Suppressor macrophage (primary cell): ENCODE measurements at regions not wholly inside any gene's neighbourhood (a gene's known extent, or its start where the extent isn't known, plus 50 kb on each side); places are given as distances from the start of the nearest gene placed in this dataset.
A peak's percentile ranks its signal among the peaks of the same experiment; 100 is the strongest.
"Not testable (repeated sequence)": the region's sequence is repeated elsewhere in the genome, so short reads cannot be mapped to it uniquely, and the experiment has no call there.

Experiments
- DNase-seq, 4 experiments: peaks; one replicate each; pipeline ENCODE4 v3.0.0-alpha.2; 2020 to 2022

DNA sequence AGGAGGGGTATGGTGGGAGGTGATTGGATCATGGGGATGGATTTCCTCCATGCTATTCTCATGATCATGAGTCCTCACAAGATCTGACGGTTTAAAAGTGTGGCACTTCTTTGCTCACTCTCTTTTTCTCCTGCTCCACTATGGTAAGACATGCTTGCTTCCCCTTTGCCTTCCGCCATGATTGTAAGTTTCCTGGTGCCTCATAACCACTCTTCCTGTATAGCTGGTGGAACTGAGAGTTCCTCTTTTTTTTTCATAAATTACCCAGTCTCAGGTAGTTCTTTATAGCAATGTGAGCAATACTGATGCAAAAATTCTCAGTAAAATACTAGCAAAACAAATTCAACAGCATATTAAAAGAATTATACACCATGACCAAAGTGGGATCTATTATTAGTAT lies 728.5 kb upstream of the SLC8A1 start:
- peak in 2 of 4 experiments; percentile 1 to 2 for DNase-seq

DNA sequence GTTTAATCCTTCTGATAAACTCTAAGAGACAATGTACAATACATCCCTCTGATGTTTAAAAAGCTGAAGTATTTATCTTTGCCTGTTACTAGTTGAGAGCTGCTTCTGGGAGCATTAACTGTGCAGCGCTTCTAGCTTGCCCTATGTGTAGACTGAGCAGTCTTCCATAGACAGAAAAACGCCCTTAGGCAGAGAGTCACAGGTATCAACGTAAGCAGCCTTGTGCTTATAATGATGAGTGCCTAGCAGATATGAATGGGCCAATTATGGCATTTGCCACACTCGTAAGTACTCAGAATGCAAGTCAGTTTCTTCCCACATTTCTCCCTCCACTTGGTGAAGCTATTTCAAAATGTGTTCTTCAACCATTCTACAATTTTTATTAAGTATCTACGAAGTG lies 731.1 kb upstream of the SLC8A1 start:
- no peak for DNase-seq

DNA sequence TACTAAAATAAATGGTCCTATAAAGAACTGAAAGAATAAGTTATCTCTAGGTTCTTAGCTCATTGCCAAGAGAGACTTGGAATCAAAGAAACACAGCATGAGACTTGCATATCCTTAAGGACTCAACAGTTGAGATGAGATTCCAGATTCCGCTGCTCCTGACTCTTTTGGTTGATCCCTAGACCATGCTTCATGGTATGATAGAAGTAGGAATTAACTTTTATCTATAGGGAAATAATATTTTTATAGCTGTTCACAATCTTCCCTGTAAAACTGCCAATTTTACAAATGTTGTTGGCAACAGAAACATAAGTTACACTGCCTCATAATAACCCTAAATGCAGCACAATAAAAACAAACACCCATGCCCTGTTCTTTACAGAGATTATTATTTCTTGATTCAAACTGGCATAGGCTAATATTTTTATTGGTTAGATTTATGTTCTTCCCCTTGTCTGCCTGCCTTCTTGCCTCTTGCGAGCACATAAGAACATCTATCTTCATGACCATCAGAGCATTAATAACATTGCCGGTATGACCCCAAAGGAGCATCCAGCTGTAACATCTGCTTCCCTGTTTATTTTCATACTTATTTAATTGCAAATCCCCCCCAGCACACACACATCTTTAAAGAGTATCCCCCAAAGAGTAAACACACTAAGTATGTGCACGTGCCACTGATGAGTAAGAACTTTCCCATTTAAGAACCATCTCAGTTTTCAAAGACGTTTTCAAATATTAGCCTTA lies 735.7 kb upstream of the SLC8A1 start:
- DNase-seq, result no peak

DNA sequence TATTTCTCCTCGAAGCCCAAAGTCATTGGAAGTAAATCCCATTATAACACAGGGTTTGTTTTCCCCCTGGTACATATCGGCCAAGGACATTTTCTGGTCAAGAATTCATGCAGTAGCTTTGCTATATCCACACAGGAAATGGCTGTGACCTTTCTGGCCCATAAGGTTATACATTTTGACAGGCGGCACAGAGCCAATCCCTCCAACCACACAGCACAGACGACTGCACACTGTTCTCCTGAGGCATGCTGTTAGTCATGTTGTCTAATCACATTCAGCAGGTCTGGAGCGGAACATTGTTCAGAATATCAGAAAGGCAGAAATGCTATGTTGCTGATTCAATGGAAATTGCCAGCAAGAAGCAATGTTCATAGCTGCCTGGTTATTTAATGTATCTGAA lies 742.3 kb upstream of the SLC8A1 start:
- DNase-seq, result no peak

DNA sequence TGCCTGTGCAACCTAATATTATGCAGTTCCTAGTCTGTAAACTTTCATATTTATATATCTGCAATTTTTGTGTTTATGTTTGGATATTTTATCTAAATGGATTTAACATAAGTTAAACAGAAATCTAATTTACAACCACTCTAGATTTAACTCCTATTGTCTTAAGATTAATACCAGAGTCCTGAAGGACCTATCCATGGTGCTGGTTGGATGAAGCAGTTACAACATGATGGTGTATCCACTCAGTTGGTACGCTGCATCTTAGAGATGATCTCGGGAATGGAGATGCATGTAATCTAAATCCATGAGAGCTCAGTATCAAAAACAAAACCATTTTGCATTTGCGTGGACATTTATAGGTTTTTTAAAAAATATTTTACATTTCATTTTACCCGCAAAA lies 745.9 kb upstream of the SLC8A1 start:
- DNase-seq, result no peak

DNA sequence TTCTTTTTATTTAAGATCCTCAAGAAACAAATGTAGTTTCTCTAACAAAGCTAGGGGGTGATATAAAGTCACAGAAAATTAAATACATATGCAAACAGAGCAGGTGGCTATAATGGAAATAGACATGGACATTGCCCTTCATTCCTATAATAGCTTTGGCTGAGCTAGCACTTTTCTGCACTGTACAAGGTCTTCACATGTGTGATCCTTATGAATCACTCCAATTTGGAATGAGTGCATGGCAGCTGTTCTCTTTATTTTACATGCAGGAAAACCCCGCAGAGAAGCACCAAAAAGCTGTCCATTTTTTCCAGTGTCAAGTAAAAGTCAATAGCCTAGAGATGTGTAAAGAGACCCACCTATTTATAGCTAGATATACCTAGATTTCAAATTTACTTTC lies 747.4 kb upstream of the SLC8A1 start:
- no peak for DNase-seq

DNA sequence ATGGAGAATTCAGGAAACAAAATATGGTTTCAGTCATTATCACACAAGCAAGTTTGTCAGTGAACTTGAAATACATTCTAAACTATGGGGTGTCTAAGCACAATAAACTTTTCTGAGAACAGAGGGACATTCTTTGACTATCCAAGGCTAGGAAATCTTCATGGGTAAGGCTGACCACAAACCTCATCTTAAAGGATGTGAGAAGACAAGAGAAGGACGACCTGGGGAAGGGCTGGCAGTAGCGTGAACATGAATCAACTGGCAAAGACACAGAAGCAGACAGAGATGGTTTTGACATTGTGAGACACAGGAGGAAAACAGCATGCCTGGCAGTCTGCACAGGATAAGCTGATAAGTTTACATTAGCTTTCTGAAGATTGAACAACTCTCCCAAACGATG lies 752.4 kb upstream of the SLC8A1 start:
- no peak for DNase-seq

DNA sequence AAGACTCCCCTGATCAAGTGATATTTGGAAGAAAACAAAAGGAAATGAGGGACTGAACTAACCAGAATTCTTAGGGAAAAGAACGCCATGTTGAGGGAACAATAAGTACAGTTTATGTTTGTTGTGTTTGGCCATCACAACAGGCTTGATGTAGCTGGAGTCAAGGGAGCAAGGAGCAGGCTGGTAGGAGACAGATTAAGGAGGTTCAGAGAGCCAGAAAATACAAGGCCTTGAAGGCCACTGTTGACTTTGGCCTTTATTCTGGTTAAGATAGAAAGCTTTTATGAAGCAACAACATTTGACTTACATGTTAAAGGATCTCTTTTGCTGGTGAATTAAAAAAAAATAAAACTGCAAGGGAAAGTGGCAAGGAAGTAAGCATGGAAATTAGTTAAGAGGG lies 754.1 kb upstream of the SLC8A1 start:
- no peak for DNase-seq

DNA sequence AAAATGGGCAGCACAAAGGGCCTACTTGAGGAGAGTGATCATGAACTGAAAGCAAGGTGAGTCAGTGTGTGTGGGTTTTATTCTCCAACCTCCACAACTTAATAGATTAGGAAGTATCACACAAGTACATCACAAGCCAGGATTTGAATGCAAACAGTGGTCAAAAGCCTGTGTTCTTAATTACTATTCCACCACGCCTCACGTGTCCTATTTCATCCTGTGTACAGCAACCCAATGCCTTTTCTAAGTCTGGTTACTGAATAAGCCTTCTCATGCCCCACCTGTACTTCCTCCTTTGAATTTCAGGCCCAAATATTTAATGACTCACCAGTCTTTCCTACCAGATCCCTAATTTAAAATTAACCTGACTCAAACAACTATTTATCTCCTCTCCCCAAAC lies 755.7 kb upstream of the SLC8A1 start:
- no peak for DNase-seq

DNA sequence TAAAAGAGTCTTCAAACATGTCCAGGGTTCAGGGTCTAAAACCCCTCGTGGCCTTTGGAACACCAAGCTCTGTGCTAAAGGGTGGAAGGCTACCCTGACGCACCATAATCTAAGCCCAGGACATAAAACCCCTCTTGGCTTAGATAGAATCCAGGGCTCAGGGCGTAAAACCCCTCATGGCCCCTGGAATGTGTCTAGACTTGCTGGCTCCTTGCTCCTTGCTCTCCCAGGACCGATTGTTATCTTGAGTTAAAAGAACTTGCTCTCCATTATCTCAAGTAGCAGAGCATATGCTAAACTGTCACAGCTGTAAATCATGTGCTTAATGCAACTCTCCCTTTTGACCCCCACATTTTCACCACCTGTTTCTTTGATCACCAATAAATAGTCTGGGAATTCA lies 758.1 kb upstream of the SLC8A1 start:
- DNase-seq, result not testable (repeated sequence)

DNA sequence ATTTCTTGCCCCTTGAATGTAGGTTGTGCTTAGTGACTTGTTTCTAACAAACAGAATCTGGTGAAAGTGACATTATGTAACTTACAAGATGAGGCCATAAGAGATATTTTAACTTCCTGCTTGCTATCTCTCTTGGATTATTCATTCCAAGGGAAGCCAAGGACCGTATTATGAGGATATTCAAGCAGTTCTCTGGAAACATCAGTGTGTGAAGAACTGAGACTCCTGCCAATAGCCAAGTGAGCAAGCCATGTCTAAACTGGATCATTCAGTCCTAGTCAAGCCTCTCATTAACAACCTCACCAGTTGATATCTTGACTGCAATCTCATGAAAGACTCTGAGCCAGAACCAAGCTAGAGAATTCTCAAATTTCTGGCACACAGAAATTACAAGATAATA lies 765.1 kb upstream of the SLC8A1 start:
- DNase-seq, result no peak

DNA sequence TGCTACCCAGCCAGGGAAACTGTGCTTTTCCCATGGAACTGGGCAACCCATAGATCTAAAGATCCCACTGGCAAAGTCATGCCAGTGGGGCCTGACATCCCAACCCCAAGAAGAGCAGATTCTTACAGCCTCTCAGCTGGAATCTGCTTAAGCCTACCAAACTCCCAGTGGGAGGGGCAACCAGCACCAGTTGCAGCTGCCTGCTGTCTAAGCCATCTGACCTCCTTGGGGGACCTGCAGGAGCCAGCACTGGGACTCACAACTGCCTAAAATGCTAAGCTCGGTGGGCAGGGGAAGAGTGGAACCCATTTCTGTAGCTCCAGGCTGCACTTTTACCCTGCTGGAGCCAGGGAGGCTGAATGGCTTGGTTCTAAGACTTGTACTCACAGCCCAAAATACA lies 770.7 kb upstream of the SLC8A1 start:
- no peak for DNase-seq

DNA sequence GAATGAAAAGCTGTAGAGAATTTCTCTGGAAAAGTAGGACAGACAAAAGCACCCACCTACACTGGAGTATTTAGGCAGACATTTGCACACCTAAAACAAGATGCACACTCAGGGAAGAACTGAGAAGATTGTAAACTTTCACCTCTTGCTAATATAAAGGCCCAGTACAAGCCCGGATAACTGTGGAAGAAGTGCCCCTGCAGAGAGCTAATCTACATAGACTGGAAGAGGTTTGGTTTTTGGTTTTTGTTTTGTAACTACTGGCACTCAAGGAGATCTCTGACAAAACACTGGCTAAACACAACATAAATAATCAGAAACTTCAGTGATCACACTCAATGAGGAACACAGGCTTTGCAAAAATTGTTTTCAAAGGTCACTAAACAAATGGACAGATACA lies 782.2 kb upstream of the SLC8A1 start:
- DNase-seq, result no peak

DNA sequence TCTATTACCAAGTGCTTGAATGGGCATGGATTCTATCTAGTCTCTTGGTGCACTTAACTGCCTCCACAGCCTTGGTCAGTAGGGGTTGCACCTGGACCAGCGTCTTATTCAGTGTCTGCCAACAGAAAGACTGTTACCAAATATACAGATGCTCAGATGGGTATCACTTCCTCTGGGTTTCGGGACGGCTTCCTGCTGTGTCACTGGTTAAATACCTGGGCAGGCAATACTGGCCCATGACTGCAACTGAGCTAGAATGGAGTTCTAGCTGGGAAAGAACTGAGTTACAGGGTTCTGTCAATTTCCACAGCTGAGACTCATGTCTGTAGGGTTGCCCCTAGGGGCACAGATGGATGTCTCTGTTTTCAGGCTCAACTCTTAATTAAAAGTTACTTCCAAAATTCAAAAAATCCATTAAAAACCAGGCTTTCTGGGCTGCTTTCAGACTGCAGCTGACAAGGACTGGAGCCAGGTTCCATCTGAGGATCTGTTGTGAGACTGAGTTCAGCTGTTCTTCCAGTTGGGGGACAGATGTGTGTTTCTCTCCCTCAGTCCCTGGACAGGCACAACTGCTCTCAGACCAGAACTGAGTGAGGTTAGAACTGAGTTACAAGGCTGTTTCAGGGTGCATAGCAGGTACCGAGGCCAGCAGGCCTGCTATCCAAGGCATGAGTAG lies 789.6 kb upstream of the SLC8A1 start:
- no peak for DNase-seq

DNA sequence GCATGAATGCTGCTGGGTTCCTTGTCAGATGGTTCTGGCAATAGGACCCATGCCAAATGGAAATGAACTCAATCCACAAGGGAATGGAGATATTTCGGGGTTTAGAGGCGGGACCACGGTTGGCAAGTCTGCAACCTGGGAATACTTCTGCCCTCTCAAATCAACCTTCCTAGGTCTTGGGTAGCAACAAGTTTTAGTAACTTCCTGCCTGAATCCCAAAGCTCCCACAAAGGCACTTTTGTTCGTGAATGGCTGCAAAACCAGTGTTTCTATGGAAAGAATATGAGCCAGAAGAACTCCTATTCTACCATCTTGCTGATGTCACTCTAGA lies 790.1 kb upstream of the SLC8A1 start:
- no peak for DNase-seq

DNA sequence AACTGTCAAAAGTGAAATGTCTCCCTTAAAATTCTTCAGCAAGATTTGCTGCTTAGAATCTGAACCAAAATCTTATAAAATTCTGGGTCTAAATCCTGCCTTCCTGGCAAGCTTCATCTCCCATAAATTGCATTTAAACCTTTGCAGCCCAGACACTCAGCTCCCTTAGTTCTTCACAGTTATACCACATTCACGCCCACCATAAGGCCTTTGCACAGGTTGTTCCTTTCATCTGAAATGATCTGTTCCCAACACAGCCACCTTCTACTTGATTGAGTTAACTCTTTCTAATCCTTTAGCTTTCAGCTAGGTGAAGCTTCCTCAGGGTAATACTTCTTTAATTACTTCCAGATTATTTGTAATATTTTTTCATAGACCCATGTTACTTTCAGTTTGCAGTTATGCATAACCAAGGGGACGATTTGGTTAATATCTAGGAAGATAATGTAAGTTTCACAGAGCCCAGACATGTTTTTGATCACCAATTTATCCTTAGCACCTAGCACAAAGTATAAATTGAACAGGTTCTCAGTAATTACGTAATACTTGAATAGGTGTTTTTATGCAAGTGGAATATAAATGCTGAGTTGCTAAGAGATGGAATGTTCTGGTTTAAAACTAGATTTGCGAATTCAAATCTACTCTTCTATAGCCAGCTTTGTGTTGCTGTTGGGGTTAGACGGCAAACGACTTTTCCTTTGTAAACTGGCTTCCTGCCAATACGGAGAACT lies 779.7 kb upstream of the PKDCC start:
- DNase-seq, result no peak

DNA sequence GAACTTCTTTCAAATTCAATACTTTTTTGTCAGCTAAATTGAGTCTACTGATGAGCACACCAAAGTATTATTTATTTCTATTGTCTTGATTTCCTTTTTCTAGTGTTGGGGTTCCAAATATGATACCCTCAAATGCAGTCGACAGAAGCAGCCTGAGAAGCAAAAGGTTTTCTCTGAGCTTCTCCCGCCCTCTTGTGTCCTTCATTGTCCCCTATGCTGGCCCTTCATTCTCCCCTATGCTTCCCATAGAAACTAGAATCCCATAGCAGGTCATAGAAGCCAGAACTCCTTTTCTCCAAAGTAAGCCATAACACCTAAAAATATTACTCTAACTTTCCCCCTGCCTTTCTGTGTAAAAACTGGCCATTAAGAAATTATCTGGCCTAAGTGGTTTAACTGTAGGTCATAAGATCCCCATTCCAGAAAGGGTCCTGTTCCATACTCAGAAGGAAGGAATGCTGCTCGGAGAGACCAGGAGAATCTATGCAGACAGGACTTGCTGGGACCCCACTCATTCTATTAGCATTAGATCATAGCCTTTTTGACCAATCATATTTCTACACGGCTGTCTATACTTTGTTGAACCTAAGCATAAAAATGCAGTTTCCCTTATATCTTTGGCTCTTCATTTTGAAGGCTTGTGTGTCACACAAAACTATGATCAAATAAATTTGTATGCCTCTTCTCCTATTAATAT lies 764.6 kb upstream of the PKDCC start:
- no peak for DNase-seq

DNA sequence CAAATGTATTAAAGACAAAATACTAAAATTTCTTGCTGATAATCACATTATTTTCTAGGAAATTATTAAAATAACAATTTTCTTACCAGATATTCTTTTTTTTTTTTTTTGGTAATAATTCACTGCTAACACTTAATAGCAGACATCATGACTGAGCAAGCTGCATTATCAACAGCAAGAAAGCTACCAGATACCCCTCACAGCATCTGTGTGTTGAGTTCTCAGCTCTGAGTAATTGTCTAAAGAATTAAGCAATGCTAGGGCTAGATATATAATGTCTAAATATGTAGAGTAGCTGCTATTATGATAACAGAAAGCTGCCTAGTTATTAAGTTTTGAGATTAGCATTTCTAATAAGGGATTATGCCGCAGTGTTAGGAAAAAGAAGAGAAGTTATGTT lies 754.3 kb upstream of the PKDCC start:
- no peak for DNase-seq

DNA sequence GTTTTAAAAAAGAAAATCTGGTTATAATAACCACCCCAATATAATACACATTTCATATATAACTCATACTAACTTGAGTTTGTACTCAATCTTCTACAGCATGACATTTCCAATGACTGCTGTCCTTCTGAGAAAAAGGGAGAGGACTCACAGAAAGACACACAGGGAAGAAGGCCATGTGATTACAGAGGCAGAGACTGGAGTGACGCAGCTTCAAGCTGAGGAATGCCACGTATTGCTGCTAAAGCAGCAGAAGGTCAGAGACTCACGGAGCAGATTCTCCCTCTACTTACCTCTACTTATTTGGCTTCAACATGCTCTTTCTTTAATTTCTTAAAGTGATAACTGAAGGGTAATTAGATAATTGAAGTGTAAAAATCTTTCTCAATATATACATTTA lies 753.5 kb upstream of the PKDCC start:
- DNase-seq, result no peak

DNA sequence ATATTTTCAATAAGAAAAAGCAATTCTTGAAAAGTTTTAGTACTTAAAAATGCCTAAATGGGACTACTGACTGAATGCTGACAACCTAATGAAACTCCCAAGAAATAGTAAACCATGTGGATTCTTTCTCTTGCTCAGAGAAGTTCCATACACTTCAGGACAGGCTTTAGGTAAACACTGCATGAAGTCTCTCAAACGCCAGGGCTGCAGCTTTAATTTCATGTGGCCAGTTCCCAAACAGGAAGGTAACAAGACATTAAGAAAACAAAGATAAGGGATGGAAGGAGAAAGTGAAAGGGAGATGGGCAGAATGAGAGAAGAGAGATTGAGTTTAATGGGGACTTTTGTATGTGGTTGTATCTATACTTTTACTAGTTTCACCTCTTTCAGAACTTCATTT lies 734.7 kb upstream of the PKDCC start:
- no peak for DNase-seq

DNA sequence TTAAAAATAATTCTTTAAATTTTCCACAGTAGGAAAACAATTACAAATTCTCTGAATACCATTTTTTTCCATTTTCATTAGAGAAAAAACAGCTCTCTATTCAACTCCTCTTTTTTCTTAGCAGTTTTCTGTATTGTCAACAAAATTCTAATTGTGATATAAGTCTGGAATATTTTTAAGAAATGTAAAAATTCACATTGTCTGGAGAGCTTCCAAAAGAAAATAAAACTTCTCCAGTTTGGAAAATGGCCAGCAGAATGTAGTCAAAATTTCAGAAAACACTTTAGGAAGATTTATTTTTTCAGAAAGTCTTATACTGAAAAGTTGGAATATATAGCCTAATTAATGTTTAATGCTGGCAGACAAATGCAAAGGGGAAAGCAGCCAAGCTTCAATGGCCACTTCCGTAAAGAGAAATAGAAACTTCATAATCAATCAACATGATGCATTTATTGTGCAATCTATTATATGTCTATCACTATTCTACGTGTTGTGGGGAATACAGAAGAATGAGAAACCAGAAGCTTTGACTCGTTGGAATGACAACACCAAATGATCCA lies 733.2 kb upstream of the PKDCC start:
- DNase-seq, result no peak

DNA sequence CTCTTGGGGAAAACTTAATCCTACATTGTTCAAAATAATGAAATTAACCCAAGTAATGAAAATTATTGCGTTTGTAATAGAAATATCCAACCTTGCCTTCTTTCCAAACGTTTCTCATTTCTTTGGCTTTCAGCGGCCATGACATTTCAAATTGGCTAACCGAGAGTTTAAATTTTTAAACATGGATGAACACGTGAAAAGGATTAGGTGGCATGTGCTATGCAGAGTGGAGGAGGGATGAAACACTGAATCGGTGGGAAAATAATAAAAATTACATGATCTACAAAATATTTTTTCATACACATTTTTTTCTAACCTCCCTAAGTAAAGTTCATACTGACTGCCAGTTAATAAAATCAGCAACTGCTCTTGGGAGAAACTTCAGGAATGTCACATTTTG lies 728.4 kb upstream of the PKDCC start:
- DNase-seq, result no peak

DNA sequence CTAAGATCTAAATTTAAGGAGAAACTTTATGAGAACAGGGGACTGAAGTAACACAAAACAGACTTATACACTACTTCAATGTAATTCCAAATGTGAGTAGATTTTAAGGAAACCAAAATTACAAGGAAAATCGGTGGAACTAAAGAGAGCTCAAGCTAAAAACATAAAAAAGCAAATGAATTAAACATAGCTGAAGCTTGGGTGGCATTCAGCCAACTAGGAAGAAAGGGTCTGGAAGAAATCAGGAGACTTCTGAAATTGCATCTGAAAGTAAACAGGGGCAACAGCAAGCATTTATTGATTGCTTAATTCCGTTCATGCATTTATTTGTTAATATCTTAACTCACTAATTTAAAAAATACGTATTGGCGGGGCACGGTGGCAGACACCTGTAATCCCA lies 727.3 kb upstream of the PKDCC start:
- no peak for DNase-seq
